Brain microvascular endothelial cell (primary cell): ENCODE measurements at regions not wholly inside any gene's neighbourhood (a gene's known extent, or its start where the extent isn't known, plus 50 kb on each side); places are given as distances from the start of the nearest gene placed in this dataset.

Source experiments
- DNase-seq: peaks from one replicate; pipeline ENCODE4 v3.0.0-alpha.2; 2020
- H3K27ac ChIP-seq: fragments of 250-450 bp; sonication (Bioruptor Pico); 2 replicates; pipeline ENCODE4 v1.5.1; 2020; ENCODE audit warnings: mild to moderate bottlenecking, moderate library complexity
- H3K27me3 ChIP-seq: fragments of 250-450 bp; sonication (Bioruptor Pico); replicated peaks from 2 replicates; pipeline ENCODE4 v1.5.1; 2020; ENCODE audit warnings: mild to moderate bottlenecking
- H3K36me3 ChIP-seq: fragments of 250-450 bp; sonication (Bioruptor Pico); replicated peaks from 2 replicates; pipeline ENCODE4 v1.5.1; 2020; ENCODE audit warnings: mild to moderate bottlenecking
- H3K4me3 ChIP-seq: 2 replicates; pipeline ENCODE4 v1.5.1; 2011; ENCODE audit warnings: low read depth, mild to moderate bottlenecking, control low read depth, low read length, moderate library complexity
- CTCF ChIP-seq: IDR thresholded peaks from 2 replicates; pipeline ENCODE4 v1.5.1; 2011; ENCODE audit warnings: low read depth, mild to moderate bottlenecking, moderate library complexity, low read length, control low read depth, inconsistent platforms; ENCODE audit errors: missing control alignments
- in situ Hi-C: cut with HindIII; loops from 2 replicates; pipeline ENCODE4 v1.10.0; 2017; ENCODE audit warnings: low sequenced_read_pairs, low pct_ligation_motif_present

GRCh38 chr5:67467110-67467509 lies 270.5 kb upstream of the CD180 start:
- Histone ChIP-seq H3K27ac (no peak overlapping the region), H3K27me3 (no peaks in the 10 kb centered on the region), H3K4me3 (no peak overlapping the region), H3K36me3 (no peaks in the 10 kb centered on the region)
- no peak for DNase-seq
- no peak for TF ChIP-seq CTCF
- in situ Hi-C loops, result no loop called here

- Histone ChIP-seq H3K27ac (no peak overlapping the region), H3K36me3 (no peaks in the 10 kb centered on the region), H3K27me3 (no peaks in the 10 kb centered on the region), H3K4me3 (no peak overlapping the region)
- no peak for TF ChIP-seq CTCF
- DNase-seq, result no peak
- in situ Hi-C loops, result no loop called here
These were observed 269.1 kb upstream of the CD180 start for GRCh38 chr5:67465537-67466207.

GRCh38 chr5:67462147-67462546 lies 265.5 kb upstream of the CD180 start:
- Histone ChIP-seq H3K27me3 (no peaks in the 10 kb centered on the region), H3K27ac (no peak overlapping the region), H3K4me3 (no peak overlapping the region), H3K36me3 (no peaks in the 10 kb centered on the region)
- in situ Hi-C loops, result no loop called here
- no peak for TF ChIP-seq CTCF
- DNase-seq, result no peak

- Histone ChIP-seq H3K27me3 (no peaks in the 10 kb centered on the region), H3K36me3 (no peaks in the 10 kb centered on the region), H3K27ac (no peak overlapping the region), H3K4me3 (no peak overlapping the region)
- TF ChIP-seq CTCF, result no peak
- in situ Hi-C loops, result no loop called here
- no peak for DNase-seq
These were observed 262.7 kb upstream of the CD180 start for GRCh38 chr5:67459253-67459652.

- no peak for TF ChIP-seq CTCF
- Histone ChIP-seq H3K27ac (no peak overlapping the region), H3K4me3 (no peak overlapping the region), H3K27me3 (no peaks in the 10 kb centered on the region), H3K36me3 (no peaks in the 10 kb centered on the region)
- DNase-seq, result no peak
- in situ Hi-C loops, result no loop called here
These were observed 259.4 kb upstream of the CD180 start for GRCh38 chr5:67455970-67456369.

- in situ Hi-C loops, result no loop called here
- DNase-seq, result no peak
- Histone ChIP-seq H3K27me3 (no peaks in the 10 kb centered on the region), H3K36me3 (no peaks in the 10 kb centered on the region), H3K27ac (no peak overlapping the region), H3K4me3 (no peak overlapping the region)
- TF ChIP-seq CTCF, result no peak
These were observed 258.5 kb upstream of the CD180 start for GRCh38 chr5:67454957-67455561.
